ENCODE measurements at regions not wholly inside any gene's neighbourhood (a gene's known extent, or its start where the extent isn't known, plus 50 kb on each side); places are given as distances from the start of the nearest gene placed in this dataset.
A peak's percentile ranks its signal among the peaks of the same experiment; 100 is the strongest.

DNA sequence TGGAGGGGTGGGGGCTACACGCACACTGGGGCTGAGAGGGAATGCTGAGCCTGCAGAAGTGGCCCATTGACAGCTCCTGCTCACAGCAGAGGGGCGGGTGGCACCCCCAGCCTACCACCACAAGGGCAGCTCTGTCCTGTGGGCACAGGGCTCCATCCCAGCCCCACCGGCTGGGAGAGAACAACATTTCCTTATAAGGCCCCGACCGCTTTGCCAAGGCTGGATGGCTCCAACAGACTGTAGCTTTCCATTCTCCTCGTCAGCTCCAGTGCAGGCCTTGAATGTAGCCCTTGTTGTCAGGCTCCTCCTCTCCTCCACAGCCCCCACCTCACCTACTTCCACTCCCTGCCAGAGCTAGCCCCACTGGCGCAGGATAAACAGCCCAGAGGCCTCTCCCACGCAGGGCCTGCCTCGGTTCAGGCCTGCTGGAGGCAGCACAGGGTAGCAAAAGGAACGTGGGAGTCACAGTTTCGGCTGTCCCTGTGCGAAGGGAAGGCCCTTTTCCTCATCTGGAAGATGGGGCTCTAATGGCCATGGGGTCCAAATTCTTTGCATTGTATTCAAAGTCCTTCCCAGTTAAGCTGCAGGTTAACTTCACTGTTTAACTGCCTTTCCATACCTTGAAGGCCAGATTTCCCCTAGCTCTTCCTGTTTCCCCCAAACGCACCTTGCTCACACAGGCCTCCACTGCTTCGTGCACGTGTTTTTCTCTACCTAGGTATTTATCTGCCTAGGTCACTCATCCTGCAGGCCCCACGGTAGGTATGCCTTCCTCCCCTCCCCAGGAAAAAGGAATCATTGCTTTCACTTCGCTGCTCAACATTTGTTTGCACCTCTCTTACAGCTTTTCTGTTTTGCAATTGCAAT is 101.6 kb upstream of the LPP start:
- no peaks in the 10 kb centered on the region for H3K27me3 ChIP-seq (replicated peaks; ENCODE audit: insufficient read depth)
- H3K27ac ChIP-seq: peak overlapping the region; percentile 95 to 96
- peak; percentile 43 for TF ChIP-seq CTCF (IDR thresholded peaks at IDR 0.05)
- ATAC-seq (ENCODE audit: insufficient number of reproducible peaks, low FRiP score, low read depth): peak; percentile 84
- DNase-seq (ENCODE audit: low spot score): peak; percentile 79
- H3K4me3 ChIP-seq: peak overlapping the region; percentile 63
- H3K36me3 ChIP-seq: no peaks in the 10 kb centered on the region
- peaks cover 18 to 46% of the 10 kb centered on the region in 2 donors for H3K4me1 ChIP-seq (ENCODE audit: control insufficient read depth in 1 of 2, low read depth in 2 of 2)
- H3K9me3 ChIP-seq: no peaks in the 10 kb centered on the region

- Histone ChIP-seq H3K9me3 (no peaks in the 10 kb centered on the region), H3K4me1 (ENCODE audit: control insufficient read depth in 1 of 2, low read depth in 2 of 2) (peaks cover 18 to 46% of the 10 kb centered on the region in 2 donors), H3K4me3 (no peak overlapping the region), H3K27me3 (replicated peaks; ENCODE audit: insufficient read depth) (no peaks in the 10 kb centered on the region), H3K27ac (peak overlapping the region; percentile 95 to 96), H3K36me3 (no peaks in the 10 kb centered on the region)
- DNase-seq (ENCODE audit: low spot score): no peak
- ATAC-seq (ENCODE audit: insufficient number of reproducible peaks, low FRiP score, low read depth): no peak
- no peak for TF ChIP-seq CTCF (IDR thresholded peaks at IDR 0.05)
Observed at GRCh38 chr3:188053036-188053340, 101.0 kb upstream of the LPP start.

DNA sequence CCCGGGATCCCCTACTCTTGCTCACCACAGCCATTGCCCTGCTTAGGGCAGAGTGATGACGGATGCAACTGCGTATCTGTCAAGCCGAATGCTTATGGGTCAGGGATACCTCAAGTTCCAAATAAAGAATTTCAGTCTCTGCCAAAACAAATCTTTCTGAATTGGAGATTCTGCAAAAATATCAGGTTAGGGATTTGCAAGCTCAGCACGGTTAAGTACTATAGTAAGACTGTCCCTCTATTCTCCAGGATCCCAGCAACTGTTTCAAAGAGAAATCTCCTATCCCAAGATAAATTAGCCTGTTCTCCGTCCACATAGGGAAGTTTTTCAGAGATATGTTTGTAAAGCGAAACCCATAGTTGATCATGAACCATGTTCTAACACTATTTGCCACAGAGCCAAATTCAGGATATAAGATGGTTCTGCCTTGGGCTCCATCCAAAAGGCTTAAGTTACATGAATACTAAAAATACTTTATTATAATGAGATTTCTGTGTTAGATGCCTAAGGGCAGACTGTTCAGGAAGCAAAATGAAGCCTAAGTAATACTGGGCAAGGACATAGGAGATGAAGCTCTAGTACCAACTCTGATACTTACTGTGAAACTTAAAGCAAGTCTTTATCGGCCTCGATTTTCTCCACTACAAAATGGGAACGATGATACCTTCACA is 100.1 kb upstream of the LPP start:
- Histone ChIP-seq H3K9me3 (no peaks in the 10 kb centered on the region), H3K4me3 (no peak overlapping the region), H3K27me3 (replicated peaks; ENCODE audit: insufficient read depth) (no peaks in the 10 kb centered on the region), H3K4me1 (ENCODE audit: control insufficient read depth in 1 of 2, low read depth in 2 of 2) (peaks cover 18 to 46% of the 10 kb centered on the region in 2 donors), H3K27ac (peak overlapping the region; percentile 95 to 96), H3K36me3 (no peaks in the 10 kb centered on the region)
- no peak for DNase-seq (ENCODE audit: low spot score)
- TF ChIP-seq CTCF (IDR thresholded peaks at IDR 0.05): no peak
- no peak for ATAC-seq (ENCODE audit: insufficient number of reproducible peaks, low FRiP score, low read depth)

DNA sequence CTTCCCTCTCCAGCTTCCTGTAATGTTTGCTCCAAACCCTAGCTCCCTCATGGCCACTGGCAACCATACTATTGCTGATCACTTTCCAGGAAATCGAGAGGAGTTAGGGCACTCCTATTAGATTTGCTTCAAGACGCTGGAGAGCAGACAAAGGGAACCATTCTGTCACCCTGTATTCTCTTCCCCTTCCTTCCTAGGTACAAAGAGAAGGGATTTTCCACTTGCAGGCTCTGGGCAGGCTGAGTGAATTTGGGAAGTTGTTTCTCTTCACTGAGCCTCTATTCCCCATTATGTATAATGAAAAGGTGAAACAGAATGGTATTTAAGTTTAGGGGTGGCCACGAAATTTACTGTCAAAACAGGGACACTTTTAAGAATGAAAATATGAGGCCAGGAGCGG is 99.4 kb upstream of the LPP start:
- Histone ChIP-seq H3K9me3 (no peaks in the 10 kb centered on the region), H3K4me1 (ENCODE audit: control insufficient read depth in 1 of 2, low read depth in 2 of 2) (peaks cover 18 to 46% of the 10 kb centered on the region in 2 donors), H3K4me3 (no peak overlapping the region), H3K36me3 (no peaks in the 10 kb centered on the region), H3K27me3 (replicated peaks; ENCODE audit: insufficient read depth) (no peaks in the 10 kb centered on the region), H3K27ac (peak overlapping the region; percentile 95 to 96)
- no peak for TF ChIP-seq CTCF (IDR thresholded peaks at IDR 0.05)
- DNase-seq (ENCODE audit: low spot score) (no peak), ATAC-seq (ENCODE audit: insufficient number of reproducible peaks, low FRiP score, low read depth) (no peak)

DNA sequence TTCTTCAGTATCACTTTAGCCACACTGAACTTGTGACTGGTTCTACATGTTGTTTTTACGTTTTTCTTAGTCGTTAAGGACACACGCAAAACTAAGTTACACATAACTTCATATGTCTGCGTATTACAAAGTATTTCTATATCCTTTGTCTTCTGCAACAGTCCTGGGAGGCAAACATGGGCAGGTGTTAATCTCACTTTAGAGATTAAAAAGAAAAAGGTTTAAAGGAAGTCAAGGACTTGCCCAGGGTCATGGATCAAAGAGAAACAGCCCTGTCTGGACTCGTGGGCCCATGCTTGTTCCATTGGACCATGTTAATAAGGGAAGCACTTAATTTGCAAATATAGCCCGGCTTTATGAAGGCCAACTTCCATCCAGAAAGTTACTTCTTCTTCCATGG is 98.6 kb upstream of the LPP start:
- H3K4me1 ChIP-seq (ENCODE audit: control insufficient read depth in 1 of 2, low read depth in 2 of 2): peaks cover 18 to 44% of the 10 kb centered on the region in 2 donors
- peak overlapping the region in 1 of 2 donors; percentile 11 for H3K27ac ChIP-seq
- H3K9me3 ChIP-seq: no peaks in the 10 kb centered on the region

More for the DNA sequence above, 98.6 kb upstream of the LPP start:
- ATAC-seq (ENCODE audit: insufficient number of reproducible peaks, low FRiP score, low read depth): no peak
- Histone ChIP-seq H3K27me3 (replicated peaks; ENCODE audit: insufficient read depth) (no peaks in the 10 kb centered on the region), H3K36me3 (no peaks in the 10 kb centered on the region), H3K4me3 (no peak overlapping the region)
- TF ChIP-seq CTCF (IDR thresholded peaks at IDR 0.05): no peak
- no peak for DNase-seq (ENCODE audit: low spot score)
